CD14-positive monocyte (primary cell): ENCODE measurements at regions not wholly inside any gene's neighbourhood (a gene's known extent, or its start where the extent isn't known, plus 50 kb on each side); places are given as distances from the start of the nearest gene placed in this dataset.
"Not testable (repeated sequence)": the region's sequence is repeated elsewhere in the genome, so short reads cannot be mapped to it uniquely, and the experiment has no call there.

Experiments
- DNase-seq, 3 donors: peaks; one replicate each; pipeline ENCODE4 v3.0.0-alpha.2; 2011 to 2022
- H2AFZ ChIP-seq: 2 replicates; pipeline ENCODE4 v1.6.0; 2012; ENCODE audit warnings: mild to moderate bottlenecking, low read depth, low read length, inconsistent platforms; ENCODE audit not compliant: insufficient read depth, poor library complexity, severe bottlenecking
- H3K27ac ChIP-seq, 2 donors: 1 replicate in 1 of 2; 2 replicates in 1 of 2; pipeline ENCODE4 v1.5.1; 2012 to 2013; ENCODE audit warnings: low read length in 2 of 2, control low read depth in 1 of 2, inconsistent platforms in 1 of 2, low read depth in 1 of 2, mild to moderate bottlenecking in 1 of 2
- H3K27me3 ChIP-seq, 2 donors: one replicate each; pipeline versions ENCODE4 v1.6.0 to v1.6.1; 2011 to 2013; ENCODE audit warnings: low read length in 2 of 2; ENCODE audit not compliant: control insufficient read depth in 2 of 2, insufficient read depth in 2 of 2
- H3K36me3 ChIP-seq, 2 donors: replicated peaks in 1 of 2; 1 replicate in 1 of 2; 2 replicates in 1 of 2; pipeline versions ENCODE4 v1.5.1 to v1.6.1; 2012 to 2013; ENCODE audit warnings: low read length in 2 of 2, control low read depth in 1 of 2, inconsistent platforms in 1 of 2, mild to moderate bottlenecking in 1 of 2; ENCODE audit not compliant: insufficient read depth in 2 of 2, control insufficient read depth in 1 of 2
- H3K4me1 ChIP-seq, 2 donors: 1 replicate in 1 of 2; 2 replicates in 1 of 2; pipeline versions ENCODE4 v1.5.1 to v1.6.1; 2012 to 2013; ENCODE audit warnings: low read length in 2 of 2, control low read depth in 1 of 2, inconsistent platforms in 1 of 2, mild to moderate bottlenecking in 1 of 2, moderate library complexity in 1 of 2; ENCODE audit not compliant: insufficient read depth in 2 of 2, control insufficient read depth in 1 of 2
- H3K4me2 ChIP-seq: replicated peaks from 2 replicates; pipeline ENCODE3; 2012; ENCODE audit warnings: low read length, moderate library complexity, mild to moderate bottlenecking; ENCODE audit not compliant: poor library complexity, severe bottlenecking; ENCODE audit errors: extremely low read depth
- H3K4me3 ChIP-seq, 3 experiments: fragments of 200-600 bp in 1 of 3; sonication (generic) in 1 of 3; replicated peaks in 1 of 3; 1 replicate in 2 of 3; 2 replicates in 1 of 3; pipeline ENCODE4 v1.5.1; 2011 to 2013; ENCODE audit warnings: low read length in 3 of 3, mild to moderate bottlenecking in 3 of 3, control low read depth in 2 of 3, low read depth in 2 of 3, inconsistent platforms in 1 of 3, moderate library complexity in 1 of 3
- H3K79me2 ChIP-seq: 2 replicates; pipeline ENCODE4 v1.6.0; 2012; ENCODE audit warnings: mild to moderate bottlenecking, control low read depth, inconsistent platforms, low read length, moderate library complexity; ENCODE audit not compliant: insufficient read depth
- H3K9ac ChIP-seq: 2 replicates; pipeline ENCODE4 v1.6.0; 2017; ENCODE audit warnings: low read length, mild to moderate bottlenecking; ENCODE audit not compliant: insufficient read depth, poor library complexity, severe bottlenecking
- H3K9me3 ChIP-seq, 2 donors: replicated peaks in 1 of 2; 1 replicate in 1 of 2; 2 replicates in 1 of 2; pipeline versions ENCODE4 v1.5.1 to v1.6.1; 2012 to 2013; ENCODE audit warnings: low read length in 2 of 2, control low read depth in 1 of 2; ENCODE audit not compliant: control insufficient read depth in 1 of 2, insufficient read depth in 1 of 2
- H4K20me1 ChIP-seq: 2 replicates; pipeline ENCODE4 v1.6.0; 2012; ENCODE audit warnings: mild to moderate bottlenecking, low read length, control low read depth, moderate library complexity; ENCODE audit not compliant: insufficient read depth
- H3K27ac Mint-ChIP-seq, 7 donors: one replicate each; pipeline ENCODE4 v1.8.0; 2020; ENCODE audit warnings: mild to moderate bottlenecking in 7 of 7, mixed read lengths in 7 of 7, moderate library complexity in 6 of 7, inconsistent platforms in 2 of 7
- H3K27me3 Mint-ChIP-seq, 3 donors: one replicate each; pipeline ENCODE4 v1.8.0; 2021 to 2022; ENCODE audit warnings: low read depth in 3 of 3, mild to moderate bottlenecking in 3 of 3, mixed read lengths in 3 of 3, moderate library complexity in 3 of 3, inconsistent platforms in 1 of 3
- H3K36me3 Mint-ChIP-seq, 2 donors: one replicate each; pipeline ENCODE4 v1.8.0; 2020; ENCODE audit warnings: mixed read lengths in 2 of 2, inconsistent platforms in 1 of 2, mild to moderate bottlenecking in 1 of 2
- H3K4me1 Mint-ChIP-seq: one replicate; pipeline ENCODE4 v1.8.0; 2020; ENCODE audit warnings: mild to moderate bottlenecking, mixed read lengths
- H3K4me3 Mint-ChIP-seq, 2 donors: one replicate each; pipeline ENCODE4 v1.8.0; 2020; ENCODE audit warnings: mild to moderate bottlenecking in 2 of 2, mixed read lengths in 2 of 2, moderate library complexity in 1 of 2
- H3K9me3 Mint-ChIP-seq, 7 donors: one replicate each; pipeline ENCODE4 v1.8.0; 2020 to 2022; ENCODE audit warnings: mixed read lengths in 7 of 7, mild to moderate bottlenecking in 6 of 7, moderate library complexity in 6 of 7, inconsistent platforms in 2 of 7
- WGBS: methylation state at CpG from one replicate; pipeline ENCODE4 v1.1.5; 2013; ENCODE audit warnings: missing lambda C conversion rate; ENCODE audit not compliant: insufficient coverage; 5-methylcytosine and 5-hydroxymethylcytosine counted together
- intact Hi-C, 2 donors: fragments of 100-400 bp; cut with micrococcal nuclease; formaldehyde crosslinking; loops; one replicate each; pipeline versions ENCODE4 v1.15.0 to v1.15.1; 2023
- TF ChIP-seq, protein P1 (sequence below): fragments of 200-600 bp; IDR thresholded peaks from one replicate; pipeline ENCODE4 v1.8.0; 2022; ENCODE audit warnings: antibody characterized with exemption, mild to moderate bottlenecking

DNA sequence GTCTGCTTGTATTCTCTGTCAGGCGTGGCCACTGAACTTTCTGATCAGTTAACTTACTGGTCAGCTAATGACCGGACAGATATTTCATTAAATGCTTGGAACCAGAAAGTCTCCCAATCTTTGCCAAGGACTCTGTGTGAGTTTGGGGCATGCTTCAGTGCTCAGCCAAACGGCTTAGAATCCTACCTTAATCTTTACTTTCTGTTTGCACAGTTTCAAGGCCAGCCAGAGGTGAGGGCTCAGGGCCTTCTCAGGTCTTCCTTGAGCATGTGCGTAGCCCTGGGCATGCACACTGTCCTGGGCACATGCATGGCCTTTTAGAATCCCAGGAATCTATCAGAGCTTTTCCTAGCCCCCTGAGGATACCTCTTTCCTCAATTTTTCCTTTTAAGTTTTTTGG lies 230.1 kb downstream of the RAB11FIP4 start:
- 89% methylated on average over 3 of the region's 4 CpGs for WGBS
- H3K36me3 Mint-ChIP-seq: no peaks in the 10 kb centered on the region
- peaks cover 7 to 27% (median 19%) of the 10 kb centered on the region in 7 donors for H3K9me3 Mint-ChIP-seq

DNA sequence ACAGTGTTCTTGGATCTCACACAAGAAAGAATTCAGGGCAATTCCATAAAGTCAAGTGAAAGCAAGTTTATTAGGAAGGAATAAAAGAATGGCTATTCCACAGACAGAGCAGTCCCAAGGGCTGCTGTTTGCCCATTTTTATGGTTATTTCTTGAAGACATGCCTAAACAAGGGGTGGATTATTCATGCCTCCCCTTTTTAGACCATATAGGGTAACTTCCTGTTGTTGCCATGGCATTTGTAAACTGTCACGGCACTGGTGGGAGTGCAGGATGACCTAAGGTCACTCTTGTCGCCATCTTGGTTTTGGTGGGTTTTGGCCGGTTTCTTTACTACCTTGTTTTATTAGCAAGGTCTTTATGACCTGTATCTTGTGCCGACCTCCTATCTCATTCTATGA lies 219.6 kb downstream of the RAB11FIP4 start:
- H3K4me1 Mint-ChIP-seq, H3K4me1 ChIP-seq, H3K4me3 ChIP-seq, H3K9me3 ChIP-seq, H3K79me2 ChIP-seq, H3K4me2 ChIP-seq, H3K36me3 Mint-ChIP-seq, H3K4me3 Mint-ChIP-seq, H3K36me3 ChIP-seq, DNase-seq, H3K27me3 Mint-ChIP-seq, H2AFZ ChIP-seq, H3K9ac ChIP-seq, intact Hi-C loops, H3K9me3 Mint-ChIP-seq, H3K27me3 ChIP-seq, H3K27ac ChIP-seq, H3K27ac Mint-ChIP-seq, H4K20me1 ChIP-seq: not testable (repeated sequence)
- no CpG with 5 or more reads among the region's 4 CpGs for WGBS

More for the DNA sequence above, 230.1 kb downstream of the RAB11FIP4 start:
- no peak overlapping the region for H3K27ac ChIP-seq
- H3K4me1 Mint-ChIP-seq: no peaks in the 10 kb centered on the region
- H3K27me3 Mint-ChIP-seq: peaks cover 1 to 3% (median 2%) of the 10 kb centered on the region in 3 donors
- no peak overlapping the region for H3K9ac ChIP-seq
- no peaks in the 10 kb centered on the region for H4K20me1 ChIP-seq
- no peak overlapping the region for H3K4me3 ChIP-seq
- no peaks in the 10 kb centered on the region for H3K4me1 ChIP-seq
- no peak overlapping the region for H3K4me3 Mint-ChIP-seq
- TF ChIP-seq, protein P1, sequence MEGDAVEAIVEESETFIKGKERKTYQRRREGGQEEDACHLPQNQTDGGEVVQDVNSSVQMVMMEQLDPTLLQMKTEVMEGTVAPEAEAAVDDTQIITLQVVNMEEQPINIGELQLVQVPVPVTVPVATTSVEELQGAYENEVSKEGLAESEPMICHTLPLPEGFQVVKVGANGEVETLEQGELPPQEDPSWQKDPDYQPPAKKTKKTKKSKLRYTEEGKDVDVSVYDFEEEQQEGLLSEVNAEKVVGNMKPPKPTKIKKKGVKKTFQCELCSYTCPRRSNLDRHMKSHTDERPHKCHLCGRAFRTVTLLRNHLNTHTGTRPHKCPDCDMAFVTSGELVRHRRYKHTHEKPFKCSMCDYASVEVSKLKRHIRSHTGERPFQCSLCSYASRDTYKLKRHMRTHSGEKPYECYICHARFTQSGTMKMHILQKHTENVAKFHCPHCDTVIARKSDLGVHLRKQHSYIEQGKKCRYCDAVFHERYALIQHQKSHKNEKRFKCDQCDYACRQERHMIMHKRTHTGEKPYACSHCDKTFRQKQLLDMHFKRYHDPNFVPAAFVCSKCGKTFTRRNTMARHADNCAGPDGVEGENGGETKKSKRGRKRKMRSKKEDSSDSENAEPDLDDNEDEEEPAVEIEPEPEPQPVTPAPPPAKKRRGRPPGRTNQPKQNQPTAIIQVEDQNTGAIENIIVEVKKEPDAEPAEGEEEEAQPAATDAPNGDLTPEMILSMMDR: no peak
- H2AFZ ChIP-seq: no peak overlapping the region
- no peak overlapping the region for H3K4me2 ChIP-seq
- H3K79me2 ChIP-seq: no peaks in the 10 kb centered on the region
- no peak overlapping the region for H3K27ac Mint-ChIP-seq
- intact Hi-C loops: no loop called here
- DNase-seq: no peak
- H3K27me3 ChIP-seq: no peaks in the 10 kb centered on the region
- no peaks in the 10 kb centered on the region for H3K36me3 ChIP-seq
- peaks cover 0 to 15% of the 10 kb centered on the region in 2 donors for H3K9me3 ChIP-seq
